Hepatocyte (in vitro differentiated cells): ENCODE measurements at regions not wholly inside any gene's neighbourhood (a gene's known extent, or its start where the extent isn't known, plus 50 kb on each side); places are given as distances from the start of the nearest gene placed in this dataset.

Source experiments
- DNase-seq: peaks from one replicate; pipeline ENCODE4 v3.0.0-alpha.2; 2016; ENCODE audit warnings: low spot score
- H2AFZ ChIP-seq: fragments of 200-600 bp; sonication (generic); 2 replicates; pipeline ENCODE4 v1.6.0; 2016; ENCODE audit warnings: antibody characterized with exemption, mild to moderate bottlenecking
- H3K27ac ChIP-seq: fragments of 200-600 bp; sonication (generic); 2 replicates; pipeline ENCODE4 v1.5.1; 2016; ENCODE audit warnings: mild to moderate bottlenecking
- H3K27me3 ChIP-seq: fragments of 200-600 bp; sonication (generic); 2 replicates; pipeline ENCODE4 v1.6.1; 2016
- H3K36me3 ChIP-seq: fragments of 200-600 bp; sonication (generic); replicated peaks from 2 replicates; pipeline ENCODE4 v1.5.1; 2016; ENCODE audit warnings: low read depth; ENCODE audit not compliant: insufficient read depth
- H3K4me1 ChIP-seq: fragments of 200-600 bp; sonication (generic); 2 replicates; pipeline ENCODE4 v1.5.1; 2016; ENCODE audit warnings: mild to moderate bottlenecking, moderate library complexity; ENCODE audit not compliant: insufficient read depth
- H3K4me2 ChIP-seq: fragments of 200-600 bp; sonication (generic); 2 replicates; pipeline ENCODE4 v1.6.0; 2016
- H3K4me3 ChIP-seq: fragments of 200-600 bp; sonication (generic); 2 replicates; pipeline ENCODE4 v1.5.1; 2016; ENCODE audit warnings: mild to moderate bottlenecking
- H3K79me2 ChIP-seq: fragments of 200-600 bp; sonication (generic); 2 replicates; pipeline ENCODE4 v1.6.0; 2017; ENCODE audit warnings: mild to moderate bottlenecking
- H3K9me2 ChIP-seq: fragments of 200-600 bp; sonication (generic); replicated peaks from 2 replicates; pipeline ENCODE4 v1.6.0; 2017; ENCODE audit warnings: mild to moderate bottlenecking; ENCODE audit not compliant: insufficient read depth
- H3K9me3 ChIP-seq: fragments of 200-600 bp; sonication (generic); 2 replicates; pipeline ENCODE4 v1.5.1; 2016; ENCODE audit warnings: low read depth, mild to moderate bottlenecking
- H4K20me1 ChIP-seq: fragments of 200-600 bp; sonication (generic); 2 replicates; pipeline ENCODE4 v1.6.0; 2016; ENCODE audit warnings: mild to moderate bottlenecking; ENCODE audit not compliant: insufficient read depth, poor library complexity, severe bottlenecking
- CTCF ChIP-seq: fragments of 200-600 bp; sonication (generic); IDR thresholded peaks from 2 replicates; pipeline ENCODE4 v1.5.1; 2016; ENCODE audit warnings: antibody characterized with exemption, mild to moderate bottlenecking; ENCODE audit not compliant: poor library complexity
- EZH2 ChIP-seq: fragments of 200-600 bp; sonication (generic); IDR thresholded peaks from 2 replicates; pipeline ENCODE4 v1.6.1; 2016; ENCODE audit warnings: antibody characterized with exemption, mild to moderate bottlenecking, borderline replicate concordance
- EZH2phosphoT487 ChIP-seq: fragments of 200-600 bp; sonication (generic); IDR thresholded peaks from one replicate; pipeline ENCODE4 v1.6.1; 2018; ENCODE audit warnings: antibody characterized with exemption, mild to moderate bottlenecking, low read depth, moderate library complexity; ENCODE audit not compliant: unreplicated experiment, severe bottlenecking
- WGBS: methylation state at CpG from one replicate; pipeline ENCODE4 v1.1.6; 2016; ENCODE audit warnings: low lambda C conversion rate; ENCODE audit errors: missing lambda C conversion rate; 5-methylcytosine and 5-hydroxymethylcytosine counted together

GRCh38 chr17:74037320-74037719 is 166.2 kb upstream of the RPL38 start:
- Histone ChIP-seq H2AFZ (no peak overlapping the region), H3K27ac (no peak overlapping the region), H3K9me3 (no peaks in the 10 kb centered on the region), H3K9me2 (no peaks in the 10 kb centered on the region), H3K27me3 (peaks cover 4% of the 10 kb centered on the region), H4K20me1 (no peaks in the 10 kb centered on the region), H3K79me2 (no peaks in the 10 kb centered on the region), H3K4me1 (no peaks in the 10 kb centered on the region), H3K36me3 (no peaks in the 10 kb centered on the region), H3K4me3 (no peak overlapping the region), H3K4me2 (no peak overlapping the region)
- peak; percentile 70 for DNase-seq
- TF ChIP-seq EZH2phosphoT487 (no peak), CTCF (no peak), EZH2 (no peak)
- WGBS, result 30% methylated on average over 4 of the region's 4 CpGs

GRCh38 chr17:74040291-74040690 is 163.2 kb upstream of the RPL38 start:
- 94% methylated on average over 9 of the region's 9 CpGs for WGBS
- no peak overlapping the region for H3K4me2 ChIP-seq
- no peaks in the 10 kb centered on the region for H3K27me3 ChIP-seq
- H2AFZ ChIP-seq, result no peak overlapping the region
- no peaks in the 10 kb centered on the region for H4K20me1 ChIP-seq
- no peaks in the 10 kb centered on the region for H3K4me1 ChIP-seq
- H3K9me2 ChIP-seq, result no peaks in the 10 kb centered on the region
- TF ChIP-seq EZH2 (no peak), EZH2phosphoT487 (no peak), CTCF (no peak)
- DNase-seq, result no peak
- H3K4me3 ChIP-seq, result no peak overlapping the region
- H3K79me2 ChIP-seq, result no peaks in the 10 kb centered on the region
- no peak overlapping the region for H3K27ac ChIP-seq
- H3K9me3 ChIP-seq, result no peaks in the 10 kb centered on the region
- H3K36me3 ChIP-seq, result no peaks in the 10 kb centered on the region

- Histone ChIP-seq H2AFZ (no peak overlapping the region), H3K4me2 (no peak overlapping the region), H3K36me3 (no peaks in the 10 kb centered on the region), H3K4me1 (no peaks in the 10 kb centered on the region), H3K4me3 (no peak overlapping the region), H3K27me3 (no peaks in the 10 kb centered on the region), H4K20me1 (no peaks in the 10 kb centered on the region), H3K79me2 (no peaks in the 10 kb centered on the region), H3K9me3 (no peaks in the 10 kb centered on the region), H3K27ac (no peak overlapping the region), H3K9me2 (no peaks in the 10 kb centered on the region)
- TF ChIP-seq EZH2, result no peak
- no peak for TF ChIP-seq EZH2phosphoT487
- TF ChIP-seq CTCF, result no peak
- DNase-seq, result no peak
- 85% methylated on average over 12 of the region's 12 CpGs for WGBS
Observed at GRCh38 chr17:74040729-74041128, 162.7 kb upstream of the RPL38 start.
